IPS DF 4.7 (cell line): ENCODE measurements at regions not wholly inside any gene's neighbourhood (a gene's known extent, or its start where the extent isn't known, plus 50 kb on each side); places are given as distances from the start of the nearest gene placed in this dataset.
A peak's percentile ranks its signal among the peaks of the same experiment; 100 is the strongest.

Experiments used
- DNase-seq: peaks from one replicate; pipeline ENCODE4 v3.0.0-alpha.2; 2013; ENCODE audit warnings: low spot score; ENCODE audit errors: extremely low read depth

DNA sequence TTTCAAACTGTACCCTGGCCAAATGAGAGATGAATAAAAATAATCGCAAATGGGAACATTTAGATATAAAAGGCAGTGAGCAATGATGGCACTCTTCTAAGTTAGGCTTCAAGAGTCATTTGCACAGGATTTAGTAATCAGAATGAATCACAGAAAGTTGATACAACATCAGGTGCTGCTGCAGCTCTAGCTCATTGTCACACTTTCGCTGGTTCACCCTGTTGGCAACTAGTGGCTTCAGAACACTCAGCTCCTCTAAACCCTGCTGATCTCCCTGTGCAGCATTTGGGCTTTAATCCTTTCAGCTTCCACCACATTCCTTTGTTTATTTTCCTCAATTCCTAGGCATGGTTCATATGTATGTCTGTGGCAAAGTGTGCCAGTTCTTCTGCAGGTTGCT, 2071.2 kb upstream of the CDH6 start:
- no peak for DNase-seq

GRCh38 chr5:29114331-29114768, 2076.0 kb upstream of the CDH9 start:
- DNase-seq: no peak

- DNase-seq: no peak
Observed at GRCh38 chr5:29113516-29113915, 2075.1 kb upstream of the CDH9 start.

- DNase-seq: no peak
Observed at GRCh38 chr5:29099585-29099984, 2061.2 kb upstream of the CDH9 start.

- DNase-seq: no peak
Observed at GRCh38 chr5:29089591-29090130, 2051.3 kb upstream of the CDH9 start.

DNA sequence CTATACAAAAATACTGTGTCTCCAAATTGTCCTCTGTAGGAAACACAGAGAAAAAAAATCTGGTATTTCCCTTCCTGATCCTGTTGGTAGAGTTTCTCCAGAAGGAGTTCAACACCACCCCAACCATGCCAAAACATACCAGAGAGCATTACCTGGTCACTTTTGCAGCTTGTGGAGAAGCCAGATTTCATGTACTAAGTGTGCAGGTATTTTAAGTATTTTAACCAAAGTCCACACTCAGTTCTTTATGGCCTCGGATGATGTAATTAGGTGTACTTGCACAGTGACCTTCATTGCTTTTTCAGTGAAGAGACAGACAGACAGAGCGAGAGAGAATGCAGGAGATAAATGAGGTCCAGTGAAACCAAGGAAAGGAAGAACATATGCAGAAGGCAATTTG, 2046.8 kb upstream of the CDH9 start:
- DNase-seq: no peak

- DNase-seq: peak; percentile 16
Observed at GRCh38 chr5:29079771-29080170, 2041.4 kb upstream of the CDH9 start.

GRCh38 chr5:29077451-29077850, 2039.1 kb upstream of the CDH9 start:
- no peak for DNase-seq

DNA sequence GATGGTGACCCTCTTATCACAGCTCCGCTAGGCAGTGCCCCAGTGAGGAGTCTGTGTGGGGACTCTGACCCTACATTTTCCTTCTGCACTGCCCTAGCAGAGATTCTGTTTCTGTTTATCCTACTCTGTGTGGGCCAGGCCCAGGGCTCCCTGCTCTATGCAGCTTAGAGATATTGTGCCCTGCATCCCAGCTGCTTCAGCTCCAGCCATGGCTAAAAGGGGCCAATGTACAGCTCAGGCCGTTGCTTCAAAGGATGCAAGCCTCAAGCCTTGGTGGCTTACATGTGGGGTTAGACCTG, 2030.7 kb upstream of the CDH9 start:
- DNase-seq: no peak

- no peak for DNase-seq
Observed at GRCh38 chr5:29061381-29061780, 2023.0 kb upstream of the CDH9 start.

GRCh38 chr5:29054694-29055093, 2016.3 kb upstream of the CDH9 start:
- no peak for DNase-seq

DNA sequence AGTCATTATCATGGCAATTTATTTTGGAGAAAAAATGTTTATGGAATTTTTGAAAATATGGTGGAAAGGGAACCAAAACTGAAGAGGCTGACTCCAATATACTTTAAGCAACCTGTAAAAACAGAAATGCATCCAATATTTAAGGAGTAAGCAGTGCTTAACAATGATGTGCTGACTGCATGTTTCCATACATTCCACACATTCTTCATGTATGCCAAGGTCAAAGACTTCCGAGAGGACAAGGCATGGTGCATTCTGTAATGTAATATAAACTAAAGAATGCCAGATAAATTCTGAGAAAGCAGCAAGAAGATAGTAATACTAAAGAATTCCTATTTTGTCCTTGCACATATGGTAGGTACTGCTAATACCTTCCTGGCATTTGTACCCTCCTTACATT, 2015.9 kb upstream of the CDH9 start:
- DNase-seq: no peak

- no peak for DNase-seq
Observed at GRCh38 chr5:29051509-29051908, 2013.1 kb upstream of the CDH9 start.

GRCh38 chr5:29042152-29042551, 2003.8 kb upstream of the CDH9 start:
- DNase-seq: no peak

- DNase-seq: no peak
Observed at GRCh38 chr5:29040404-29040803, 2002.0 kb upstream of the CDH9 start.

DNA sequence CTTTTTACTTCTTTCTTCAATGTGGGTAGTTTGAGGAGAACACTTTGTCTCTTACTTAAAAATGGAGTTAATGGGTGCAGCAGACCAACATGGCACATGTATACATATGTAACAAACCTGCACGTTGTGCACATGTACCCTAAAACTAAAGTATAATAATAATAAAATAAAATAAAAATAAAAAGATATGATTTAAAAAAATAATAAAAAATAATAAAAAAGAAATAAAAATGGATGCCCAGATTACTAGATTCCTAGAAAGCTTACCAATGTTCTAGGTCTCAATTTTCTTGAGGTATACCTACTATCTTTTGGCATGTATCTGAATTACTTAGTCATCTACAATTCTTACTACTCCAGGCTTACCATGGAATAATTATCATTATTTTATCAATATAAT, 2001.6 kb upstream of the CDH9 start:
- no peak for DNase-seq

DNA sequence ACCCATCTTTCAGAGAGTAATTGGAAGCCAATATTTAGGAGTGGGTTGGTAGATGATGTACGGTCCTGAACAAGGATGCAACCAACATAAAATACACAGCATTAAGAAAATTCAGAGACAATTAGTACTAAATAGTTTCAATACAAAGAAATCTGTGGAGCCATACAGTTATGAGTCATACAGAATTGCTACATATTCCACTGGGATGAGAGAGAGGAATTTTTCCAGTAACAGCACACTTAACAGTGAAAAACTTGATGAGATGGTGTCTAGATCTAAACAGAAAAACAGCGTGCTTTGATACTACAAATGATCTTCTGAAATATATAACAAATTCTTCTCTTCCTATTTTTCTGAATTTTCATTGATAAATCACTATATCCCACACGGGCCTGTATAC, 1999.3 kb upstream of the CDH9 start:
- no peak for DNase-seq

DNA sequence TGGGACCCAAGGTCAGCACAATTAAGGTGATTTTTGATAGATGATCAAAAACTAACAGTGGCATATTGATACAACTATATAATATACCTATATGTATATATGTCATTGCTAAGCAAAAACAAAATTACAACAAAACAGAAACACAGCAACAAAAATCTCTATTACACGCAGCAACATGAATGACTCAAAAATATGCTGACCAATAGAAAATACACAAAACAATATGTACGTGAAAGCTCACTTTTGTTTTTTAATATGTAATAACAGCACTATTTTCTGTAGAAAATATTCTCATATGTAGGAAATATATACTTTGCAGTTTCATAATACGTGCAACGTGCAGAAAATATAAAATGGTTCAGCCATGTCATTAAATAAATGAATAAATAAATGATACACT, 1985.7 kb upstream of the CDH9 start:
- no peak for DNase-seq

- DNase-seq: no peak
Observed at GRCh38 chr5:29023541-29023940, 1985.2 kb upstream of the CDH9 start.

DNA sequence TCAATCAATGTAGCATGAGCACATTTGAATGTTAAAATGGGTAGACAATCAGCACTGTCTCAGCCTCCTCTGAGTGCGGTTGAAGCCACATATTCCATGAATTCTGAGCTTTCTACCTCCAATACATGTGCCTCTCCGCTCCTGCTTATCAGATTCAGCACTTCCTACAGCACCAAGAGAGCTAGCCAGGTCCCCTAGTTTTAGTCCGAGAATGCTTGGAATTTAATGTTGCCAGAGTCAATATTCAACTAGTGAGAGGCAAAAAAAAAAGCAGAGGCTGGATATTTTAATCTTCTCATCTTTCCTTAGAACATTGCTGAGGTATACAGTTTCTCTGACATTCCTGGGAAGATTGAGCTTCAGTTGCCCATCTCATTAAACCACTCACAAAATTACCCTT, 1979.1 kb upstream of the CDH9 start:
- no peak for DNase-seq

DNA sequence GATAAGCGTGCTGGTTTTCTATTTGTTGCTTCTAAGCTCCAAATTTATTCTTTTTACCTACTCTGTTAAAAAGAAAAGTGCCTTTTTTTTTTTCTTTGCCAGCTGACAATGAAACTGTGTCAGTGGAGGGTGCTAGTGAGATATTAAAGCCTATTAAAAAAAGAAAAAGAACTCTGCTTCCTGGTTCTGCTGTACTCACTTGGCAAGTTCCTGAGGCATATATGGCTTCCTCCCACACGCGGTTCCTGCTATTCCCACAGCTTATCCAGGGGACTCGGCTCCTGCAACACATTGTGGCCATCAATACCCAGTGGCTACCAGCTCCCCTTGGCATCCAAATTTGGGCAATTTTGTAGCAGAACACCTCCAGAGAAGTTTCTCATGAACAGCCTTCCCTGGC, 1977.7 kb upstream of the CDH9 start:
- no peak for DNase-seq

- no peak for DNase-seq
Observed at GRCh38 chr5:29015523-29015922, 1977.1 kb upstream of the CDH9 start.

GRCh38 chr5:29005386-29005785, 1967.0 kb upstream of the CDH9 start:
- DNase-seq: peak; percentile 11

DNA sequence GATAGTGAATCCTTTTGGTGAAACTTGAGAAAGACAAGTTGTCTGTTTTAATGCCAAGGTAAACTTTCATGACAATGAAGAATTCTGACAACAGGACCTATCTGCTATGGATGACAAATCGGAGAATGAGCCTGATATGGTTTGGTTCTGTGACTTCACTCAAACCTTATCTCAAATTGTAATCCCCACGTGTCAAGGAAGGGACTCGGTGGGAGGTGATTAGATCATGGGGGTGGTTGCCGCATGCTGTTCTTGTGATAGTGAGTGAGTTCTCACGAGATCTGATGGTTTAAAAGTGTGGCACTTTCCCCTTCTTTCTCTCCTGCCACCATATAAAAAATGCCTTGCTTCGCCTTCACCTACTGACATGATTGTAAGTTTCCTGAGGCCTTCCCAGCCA, 1964.1 kb upstream of the CDH9 start:
- DNase-seq: no peak
